Stomach smooth muscle (tissue), 2 donors: ENCODE measurements at regions not wholly inside any gene's neighbourhood (a gene's known extent, or its start where the extent isn't known, plus 50 kb on each side); places are given as distances from the start of the nearest gene placed in this dataset.

Experiments used
- H3K27ac ChIP-seq: one replicate; pipeline ENCODE4 v1.7.0; 2013; ENCODE audit warnings: mild to moderate bottlenecking, low read length, inconsistent platforms
- H3K27me3 ChIP-seq, 2 donors: one replicate each; pipeline ENCODE4 v1.7.0; 2013; ENCODE audit warnings: low read length in 2 of 2; ENCODE audit not compliant: insufficient read depth in 2 of 2, control insufficient read depth in 1 of 2
- H3K36me3 ChIP-seq, 2 donors: one replicate each; pipeline ENCODE4 v1.7.0; 2013; ENCODE audit warnings: low read length in 2 of 2; ENCODE audit not compliant: control insufficient read depth in 2 of 2, insufficient read depth in 2 of 2
- H3K4me1 ChIP-seq: one replicate; pipeline ENCODE4 v1.7.0; 2013; ENCODE audit warnings: low read length; ENCODE audit not compliant: control insufficient read depth, insufficient read depth
- H3K4me3 ChIP-seq, 2 donors: one replicate each; pipeline ENCODE4 v1.7.0; 2013; ENCODE audit warnings: low read length in 2 of 2
- H3K9ac ChIP-seq, 2 donors: one replicate each; pipeline ENCODE4 v1.7.0; 2013; ENCODE audit warnings: low read length in 2 of 2, mild to moderate bottlenecking in 1 of 2
- H3K9me3 ChIP-seq, 2 donors: one replicate each; pipeline ENCODE4 v1.7.0; 2013; ENCODE audit warnings: low read length in 2 of 2; ENCODE audit not compliant: control insufficient read depth in 2 of 2
- donor health status: healthy.
- donor health status: Pancreatic carcinoma.

GRCh38 chr20:43825051-43825402 lies 89.6 kb upstream of the TOX2 start:
- Histone ChIP-seq H3K36me3 (no peaks in the 10 kb centered on the region), H3K9me3 (no peaks in the 10 kb centered on the region), H3K4me3 (no peak overlapping the region), H3K9ac (no peak overlapping the region), H3K4me1 (no peaks in the 10 kb centered on the region), H3K27me3 (peaks cover 5 to 8% of the 10 kb centered on the region in 2 donors), H3K27ac (no peak overlapping the region)

GRCh38 chr20:43824309-43825050 lies 90.2 kb upstream of the TOX2 start:
- no peak overlapping the region for H3K4me3 ChIP-seq
- no peaks in the 10 kb centered on the region for H3K9me3 ChIP-seq
- peaks cover 2 to 8% of the 10 kb centered on the region in 2 donors for H3K27me3 ChIP-seq
- H3K4me1 ChIP-seq: no peaks in the 10 kb centered on the region
- no peaks in the 10 kb centered on the region for H3K36me3 ChIP-seq
- no peak overlapping the region for H3K27ac ChIP-seq
- H3K9ac ChIP-seq: no peak overlapping the region

GRCh38 chr20:43821795-43822194 lies 92.9 kb upstream of the TOX2 start:
- H3K9ac ChIP-seq: no peak overlapping the region
- no peaks in the 10 kb centered on the region for H3K9me3 ChIP-seq
- no peak overlapping the region for H3K27ac ChIP-seq
- H3K4me3 ChIP-seq: no peak overlapping the region
- H3K27me3 ChIP-seq: peaks cover 0 to 6% of the 10 kb centered on the region in 2 donors
- no peaks in the 10 kb centered on the region for H3K4me1 ChIP-seq
- H3K36me3 ChIP-seq: no peaks in the 10 kb centered on the region

GRCh38 chr20:43820731-43821330 lies 93.8 kb upstream of the TOX2 start:
- H3K9me3 ChIP-seq: no peaks in the 10 kb centered on the region
- H3K27me3 ChIP-seq: peaks cover 0 to 6% of the 10 kb centered on the region in 2 donors
- no peak overlapping the region for H3K27ac ChIP-seq
- no peaks in the 10 kb centered on the region for H3K36me3 ChIP-seq
- no peak overlapping the region for H3K9ac ChIP-seq
- no peaks in the 10 kb centered on the region for H3K4me1 ChIP-seq
- H3K4me3 ChIP-seq: no peak overlapping the region

- Histone ChIP-seq H3K9ac (no peak overlapping the region), H3K4me1 (no peaks in the 10 kb centered on the region), H3K4me3 (no peak overlapping the region), H3K27me3 (no peaks in the 10 kb centered on the region), H3K36me3 (no peaks in the 10 kb centered on the region), H3K9me3 (peaks cover 4 to 5% of the 10 kb centered on the region in 2 donors), H3K27ac (no peak overlapping the region)
Measured at GRCh38 chr20:43812216-43812615, 85.4 kb upstream of the GTSF1L start.

- Histone ChIP-seq H3K36me3 (no peaks in the 10 kb centered on the region), H3K9ac (no peak overlapping the region), H3K4me3 (no peak overlapping the region), H3K27me3 (no peaks in the 10 kb centered on the region), H3K9me3 (peaks cover 5 to 6% of the 10 kb centered on the region in 2 donors), H3K4me1 (no peaks in the 10 kb centered on the region), H3K27ac (no peak overlapping the region)
Measured at GRCh38 chr20:43809206-43809819, 82.5 kb upstream of the GTSF1L start.

GRCh38 chr20:43804781-43805180 lies 78.0 kb upstream of the GTSF1L start:
- H3K27ac ChIP-seq: no peak overlapping the region
- peaks cover 2 to 3% of the 10 kb centered on the region in 2 donors for H3K9me3 ChIP-seq
- no peaks in the 10 kb centered on the region for H3K36me3 ChIP-seq
- no peak overlapping the region for H3K9ac ChIP-seq
- no peaks in the 10 kb centered on the region for H3K4me1 ChIP-seq
- H3K27me3 ChIP-seq: no peaks in the 10 kb centered on the region
- H3K4me3 ChIP-seq: no peak overlapping the region

- Histone ChIP-seq H3K27me3 (no peaks in the 10 kb centered on the region), H3K4me3 (no peak overlapping the region), H3K9me3 (peaks cover 0 to 3% of the 10 kb centered on the region in 2 donors), H3K4me1 (no peaks in the 10 kb centered on the region), H3K9ac (no peak overlapping the region), H3K36me3 (no peaks in the 10 kb centered on the region), H3K27ac (no peak overlapping the region)
Measured at GRCh38 chr20:43803276-43803675, 76.5 kb upstream of the GTSF1L start.

- H3K27me3 ChIP-seq: no peaks in the 10 kb centered on the region
- peaks cover 0 to 3% of the 10 kb centered on the region in 2 donors for H3K9me3 ChIP-seq
- H3K4me3 ChIP-seq: no peak overlapping the region
- no peak overlapping the region for H3K27ac ChIP-seq
- no peaks in the 10 kb centered on the region for H3K4me1 ChIP-seq
- H3K36me3 ChIP-seq: no peaks in the 10 kb centered on the region
- H3K9ac ChIP-seq: no peak overlapping the region
Measured at GRCh38 chr20:43800186-43800585, 73.4 kb upstream of the GTSF1L start.

GRCh38 chr20:43799741-43800140 lies 72.9 kb upstream of the GTSF1L start:
- no peak overlapping the region for H3K27ac ChIP-seq
- no peaks in the 10 kb centered on the region for H3K36me3 ChIP-seq
- H3K27me3 ChIP-seq: no peaks in the 10 kb centered on the region
- no peak overlapping the region for H3K9ac ChIP-seq
- no peak overlapping the region for H3K4me3 ChIP-seq
- no peaks in the 10 kb centered on the region for H3K4me1 ChIP-seq
- peaks cover 0 to 3% of the 10 kb centered on the region in 2 donors for H3K9me3 ChIP-seq
